ENCODE measurements at regions not wholly inside any gene's neighbourhood (a gene's known extent, or its start where the extent isn't known, plus 50 kb on each side); places are given as distances from the start of the nearest gene placed in this dataset.

DNA sequence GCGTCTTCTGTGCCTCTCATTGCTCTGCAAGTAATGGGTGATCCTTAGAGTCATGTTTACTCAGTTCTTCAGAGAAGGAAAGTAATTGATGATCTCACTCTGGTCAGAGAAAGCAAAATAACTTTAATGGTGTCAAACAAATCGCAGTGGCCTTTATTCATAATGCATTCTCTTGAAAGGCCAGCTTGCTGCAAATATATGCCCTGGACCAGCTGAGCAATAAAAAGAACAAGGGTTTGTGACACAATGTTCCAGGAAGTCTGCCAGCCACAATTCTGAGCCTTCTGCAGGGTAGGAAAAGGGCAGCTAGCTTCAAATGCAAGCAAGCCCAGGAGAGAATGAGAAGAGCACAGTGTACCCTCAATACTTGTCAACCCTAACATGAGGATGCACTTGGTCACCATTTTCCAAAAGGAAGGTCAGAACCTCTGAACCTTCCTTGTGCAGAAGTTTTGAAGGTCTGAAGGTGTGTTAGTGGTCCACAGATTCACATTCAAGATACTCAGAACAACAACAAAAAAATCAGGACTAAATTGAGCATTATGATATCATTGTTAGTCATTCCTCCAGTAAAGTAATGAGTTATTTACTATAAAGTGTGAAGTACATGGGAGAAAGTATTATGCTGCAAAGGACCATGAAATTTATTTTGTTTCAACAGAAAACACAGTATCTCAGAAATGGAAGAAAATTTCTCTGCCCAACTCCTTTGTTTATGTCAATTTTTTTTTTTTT, 355.6 kb downstream of the PAX3 start:
- no peak for DNase-seq (ENCODE audit: low read depth)
- no peak for TF ChIP-seq CTCF (IDR thresholded peaks at IDR 0.05; ENCODE audit: insufficient read depth, low read length, poor library complexity, severe bottlenecking)
- H3K27me3 ChIP-seq (ENCODE audit: control insufficient read depth, insufficient read depth, low read length): no peaks in the 10 kb centered on the region

GRCh38 chr2:221931251-221931991, 359.3 kb upstream of the EPHA4 start:
- DNase-seq (ENCODE audit: low read depth): no peak
- TF ChIP-seq CTCF (IDR thresholded peaks at IDR 0.05; ENCODE audit: insufficient read depth, low read length, poor library complexity, severe bottlenecking): no peak
- H3K27me3 ChIP-seq (ENCODE audit: control insufficient read depth, insufficient read depth, low read length): no peaks in the 10 kb centered on the region
- H3K4me3 ChIP-seq (ENCODE audit: low read depth, low read length): no peak overlapping the region
- no peaks in the 10 kb centered on the region for H3K36me3 ChIP-seq (ENCODE audit: control insufficient read depth, insufficient read depth, low read length)

More for the DNA sequence above, 355.6 kb downstream of the PAX3 start:
- H3K4me3 ChIP-seq (ENCODE audit: low read depth, low read length): no peak overlapping the region
- no peaks in the 10 kb centered on the region for H3K36me3 ChIP-seq (ENCODE audit: control insufficient read depth, insufficient read depth, low read length)

- H3K36me3 ChIP-seq (ENCODE audit: control insufficient read depth, insufficient read depth, low read length): no peaks in the 10 kb centered on the region
- TF ChIP-seq CTCF (IDR thresholded peaks at IDR 0.05; ENCODE audit: insufficient read depth, low read length, poor library complexity, severe bottlenecking): no peak
- no peaks in the 10 kb centered on the region for H3K27me3 ChIP-seq (ENCODE audit: control insufficient read depth, insufficient read depth, low read length)
- DNase-seq (ENCODE audit: low read depth): no peak
- H3K4me3 ChIP-seq (ENCODE audit: low read depth, low read length): no peak overlapping the region
Measured at GRCh38 chr2:221929259-221929658, 357.2 kb upstream of the EPHA4 start.

DNA sequence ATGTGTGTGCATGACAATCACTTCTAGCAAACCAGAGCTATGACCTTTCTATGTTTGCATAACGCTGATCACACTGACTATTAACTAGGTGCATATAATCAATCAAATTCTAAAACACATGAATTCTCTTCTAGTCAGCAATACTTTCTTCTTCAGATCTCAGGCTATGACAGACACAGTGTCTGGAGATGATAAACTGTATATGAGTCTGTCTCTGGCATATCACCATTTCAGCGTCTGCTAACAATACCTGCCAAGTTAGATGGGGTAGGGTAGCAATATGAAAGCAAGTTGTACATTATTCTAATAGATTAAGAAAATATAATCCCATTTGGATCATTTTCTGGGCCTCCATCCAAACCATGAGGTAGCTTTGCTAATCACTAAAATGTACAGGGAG, 354.2 kb upstream of the EPHA4 start:
- H3K4me3 ChIP-seq (ENCODE audit: low read depth, low read length): no peak overlapping the region
- H3K27me3 ChIP-seq (ENCODE audit: control insufficient read depth, insufficient read depth, low read length): no peaks in the 10 kb centered on the region
- DNase-seq (ENCODE audit: low read depth): no peak
- TF ChIP-seq CTCF (IDR thresholded peaks at IDR 0.05; ENCODE audit: insufficient read depth, low read length, poor library complexity, severe bottlenecking): no peak
- H3K36me3 ChIP-seq (ENCODE audit: control insufficient read depth, insufficient read depth, low read length): no peaks in the 10 kb centered on the region

DNA sequence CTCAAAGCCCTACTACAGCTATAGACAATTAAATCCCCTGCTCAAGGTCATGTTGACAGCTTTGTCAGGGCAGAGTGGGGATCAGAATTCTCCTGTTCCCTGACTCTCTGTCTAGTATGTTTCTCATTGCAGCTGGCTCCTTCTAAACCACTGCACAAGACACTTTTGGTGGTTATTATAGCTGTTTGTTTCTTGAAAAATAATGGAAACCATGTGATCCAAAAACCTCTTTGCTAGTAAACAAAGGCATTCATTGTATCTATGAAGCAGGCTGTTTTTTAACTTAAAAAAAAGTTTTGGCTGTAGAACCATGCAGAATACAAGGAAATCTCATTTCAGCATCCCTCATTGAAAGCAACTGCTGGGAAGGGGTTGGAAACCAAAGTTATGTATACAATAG, 352.5 kb upstream of the EPHA4 start:
- no peak for TF ChIP-seq CTCF (IDR thresholded peaks at IDR 0.05; ENCODE audit: insufficient read depth, low read length, poor library complexity, severe bottlenecking)
- DNase-seq (ENCODE audit: low read depth): no peak
- Histone ChIP-seq H3K4me3 (ENCODE audit: low read depth, low read length) (no peak overlapping the region), H3K36me3 (ENCODE audit: control insufficient read depth, insufficient read depth, low read length) (no peaks in the 10 kb centered on the region), H3K27me3 (ENCODE audit: control insufficient read depth, insufficient read depth, low read length) (no peaks in the 10 kb centered on the region)

Data from kidney epithelial cell (primary cell).